BLaER1 treated with 17β-estradiol and CSF1 and Interleukin-3, amounts not matched to agents 10 nM and 100 nM (cell line): ENCODE measurements at regions not wholly inside any gene's neighbourhood (a gene's known extent, or its start where the extent isn't known, plus 50 kb on each side); places are given as distances from the start of the nearest gene placed in this dataset.
A peak's percentile ranks its signal among the peaks of the same experiment; 100 is the strongest.

ENCODE experiments used
- H3K27ac ChIP-seq, 11 experiments: shearing (Covaris generic); formaldehyde crosslinking; 2 replicates each; pipeline ENCODE4 v1.8.1; 2022
- H3K27me3 ChIP-seq, 11 experiments: shearing (Covaris generic); formaldehyde crosslinking; 2 replicates each; pipeline ENCODE4 v1.8.1; 2022
- H3K36me3 ChIP-seq, 11 experiments: shearing (Covaris generic); formaldehyde crosslinking; 2 replicates each; pipeline ENCODE4 v1.8.1; 2022
- H3K4me1 ChIP-seq, 10 experiments: shearing (Covaris generic); formaldehyde crosslinking; 2 replicates each; pipeline ENCODE4 v1.8.1; 2022
- H3K4me2 ChIP-seq, 11 experiments: shearing (Covaris generic); formaldehyde crosslinking; 2 replicates each; pipeline ENCODE4 v1.8.1; 2022
- H3K4me3 ChIP-seq, 10 experiments: shearing (Covaris generic); formaldehyde crosslinking; 2 replicates each; pipeline ENCODE4 v1.8.1; 2022
- H3K9ac ChIP-seq, 11 experiments: shearing (Covaris generic); formaldehyde crosslinking; 2 replicates each; pipeline ENCODE4 v1.8.1; 2022
- H3K9me3 ChIP-seq, 11 experiments: shearing (Covaris generic); formaldehyde crosslinking; replicated peaks in 1 of 11; 2 replicates each; pipeline ENCODE4 v1.8.1; 2022
- H4K20me1 ChIP-seq, 11 experiments: shearing (Covaris generic); formaldehyde crosslinking; 2 replicates each; pipeline ENCODE4 v1.8.1; 2022
- Cebpa-rat ChIP-seq, 11 experiments: shearing (Covaris generic); IDR thresholded peaks; 2 replicates each; pipeline ENCODE4 v1.8.1; 2022

DNA sequence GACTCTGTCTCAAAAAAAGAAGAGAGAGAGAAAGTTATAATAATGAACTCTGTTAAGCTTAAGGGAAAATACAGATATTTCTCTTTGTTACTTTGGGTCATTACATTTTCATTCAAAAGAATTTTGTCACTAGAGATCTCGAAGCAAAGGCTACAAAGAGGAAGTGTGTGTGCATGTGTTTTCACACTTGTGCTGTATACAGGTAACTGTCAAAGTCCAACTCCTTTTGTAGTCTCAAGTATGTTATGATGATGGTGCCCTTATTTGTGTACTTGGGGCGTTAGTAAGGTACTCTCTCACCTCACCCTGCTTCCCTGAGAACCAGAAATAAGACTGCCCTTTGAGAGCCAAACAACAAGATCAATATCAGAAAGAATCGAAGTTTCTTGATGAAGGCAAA, 152.9 kb upstream of the ZNF644 start:
- no peak for TF ChIP-seq Cebpa-rat (IDR thresholded peaks at IDR 0.05)
- Histone ChIP-seq H3K9me3 (no peaks in the 10 kb centered on the region), H3K4me2 (no peak overlapping the region), H3K27ac (no peak overlapping the region), H3K4me1 (peaks cover 0 to 5% (median 0%) of the 10 kb centered on the region in 10 experiments; a peak in 1 of 20 replicates), H3K27me3 (no peaks in the 10 kb centered on the region), H3K9ac (no peak overlapping the region), H3K4me3 (no peak overlapping the region), H3K36me3 (no peaks in the 10 kb centered on the region), H4K20me1 (no peaks in the 10 kb centered on the region)

DNA sequence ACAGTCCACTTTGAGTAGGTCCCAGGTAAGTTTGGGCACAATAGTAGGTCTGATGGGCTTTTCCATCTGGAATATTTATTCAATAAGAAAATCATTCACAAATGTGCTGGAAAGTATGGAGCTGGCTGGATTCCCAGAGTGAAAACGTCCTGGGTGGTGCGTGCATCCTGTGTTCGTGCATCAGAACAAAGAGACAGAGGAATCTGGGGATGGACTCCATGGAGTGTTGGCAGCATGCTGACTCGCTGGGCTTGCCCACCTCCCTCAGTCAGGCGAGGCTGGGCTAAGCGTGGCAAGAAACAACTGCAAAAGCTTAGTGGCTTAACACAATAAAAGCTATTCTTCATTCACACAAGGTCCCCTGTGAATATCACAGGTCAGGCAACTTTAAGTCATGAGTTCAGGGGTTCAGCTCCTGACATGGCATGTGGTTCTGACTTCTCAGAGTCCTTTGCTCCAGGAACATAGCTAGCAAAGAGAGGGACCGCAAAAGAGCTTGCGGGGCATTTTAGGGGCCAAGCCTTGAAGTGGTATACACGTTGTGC, 151.6 kb upstream of the ZNF644 start:
- peaks cover 0 to 5% (median 0%) of the 10 kb centered on the region in 10 experiments; a peak in 1 of 20 replicates for H3K4me1 ChIP-seq
- peak overlapping the region in 1 of 11 experiments; percentile 11; a peak in 1 of 22 replicates for H3K4me2 ChIP-seq
- H3K27me3 ChIP-seq = no peaks in the 10 kb centered on the region
- no peak overlapping the region for H3K4me3 ChIP-seq
- no peak for TF ChIP-seq Cebpa-rat (IDR thresholded peaks at IDR 0.05)
- H3K36me3 ChIP-seq = no peaks in the 10 kb centered on the region
- no peak overlapping the region for H3K9ac ChIP-seq
- H3K9me3 ChIP-seq = no peaks in the 10 kb centered on the region
- H3K27ac ChIP-seq = no peak overlapping the region
- H4K20me1 ChIP-seq = no peaks in the 10 kb centered on the region

DNA sequence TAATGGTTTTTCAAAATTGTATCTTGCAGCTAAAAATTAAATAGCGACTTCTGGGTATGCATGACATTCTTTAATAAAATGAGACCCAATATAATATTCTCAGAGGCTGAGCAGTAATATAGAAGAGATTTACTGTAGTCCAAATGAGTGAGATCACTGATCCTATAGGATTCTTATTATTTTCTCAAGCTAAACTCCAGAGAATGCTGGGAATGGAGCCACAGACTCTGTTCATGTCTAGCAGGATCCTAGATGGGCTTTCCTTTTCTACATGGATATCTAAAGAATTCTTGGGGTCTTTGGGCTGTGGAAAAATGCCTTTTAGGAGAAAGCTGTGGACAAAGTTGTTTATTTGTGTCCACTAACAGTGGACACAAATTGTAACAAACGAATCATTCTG, 150.7 kb upstream of the ZNF644 start:
- Histone ChIP-seq H3K9ac (no peak overlapping the region), H4K20me1 (no peaks in the 10 kb centered on the region), H3K4me3 (no peak overlapping the region), H3K36me3 (no peaks in the 10 kb centered on the region), H3K27me3 (no peaks in the 10 kb centered on the region), H3K4me1 (peaks cover 0 to 5% (median 0%) of the 10 kb centered on the region in 10 experiments; a peak in 1 of 20 replicates), H3K4me2 (no peak overlapping the region), H3K27ac (no peak overlapping the region), H3K9me3 (no peaks in the 10 kb centered on the region)
- no peak for TF ChIP-seq Cebpa-rat (IDR thresholded peaks at IDR 0.05)

DNA sequence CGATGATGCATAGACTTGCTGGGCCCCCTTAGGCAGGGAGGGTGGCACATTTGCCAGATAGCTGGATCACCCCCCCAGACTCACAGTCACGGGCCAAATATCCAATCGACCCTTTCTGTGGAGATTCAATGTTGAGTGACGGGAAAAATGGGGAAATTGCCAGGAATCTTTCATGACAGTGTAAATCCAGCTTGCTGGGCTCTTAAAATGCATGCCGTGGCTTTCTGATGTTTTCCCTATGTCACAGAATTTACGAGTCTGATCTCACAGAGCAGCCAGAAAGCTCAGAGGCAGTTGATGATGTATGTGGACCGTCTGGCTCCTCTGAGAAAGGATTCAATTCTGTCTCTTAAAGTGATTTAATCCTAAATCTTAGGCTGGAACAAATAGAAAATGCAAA, 150.1 kb upstream of the ZNF644 start:
- Histone ChIP-seq H3K4me2 (no peak overlapping the region), H3K27me3 (no peaks in the 10 kb centered on the region)
- no peak for TF ChIP-seq Cebpa-rat (IDR thresholded peaks at IDR 0.05)

DNA sequence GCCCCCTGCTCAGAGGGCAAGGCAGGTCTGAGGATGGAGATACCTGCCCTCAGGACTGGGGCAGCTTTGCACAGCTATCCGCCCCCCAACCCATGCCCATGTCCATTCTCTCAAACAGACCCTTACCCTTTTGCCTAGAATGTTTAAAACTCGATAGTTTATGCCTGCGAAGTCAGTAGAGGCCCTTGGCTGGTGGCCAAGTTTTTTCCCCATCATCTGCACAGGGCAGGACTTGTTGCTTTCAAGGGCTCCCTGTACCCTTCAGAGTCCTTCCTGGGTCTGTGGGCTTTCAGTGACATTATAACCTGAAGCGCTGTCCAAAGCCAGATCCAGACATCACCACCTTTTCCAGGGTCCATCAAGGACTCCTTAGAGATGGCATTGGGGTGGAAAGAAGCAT, 148.7 kb upstream of the ZNF644 start:
- Histone ChIP-seq H3K4me2 (no peak overlapping the region), H3K27ac (no peak overlapping the region), H3K9me3 (no peaks in the 10 kb centered on the region), H3K27me3 (no peaks in the 10 kb centered on the region), H3K9ac (no peak overlapping the region), H3K36me3 (no peaks in the 10 kb centered on the region), H3K4me1 (peaks cover 0 to 5% (median 0%) of the 10 kb centered on the region in 10 experiments; a peak in 1 of 20 replicates), H3K4me3 (no peak overlapping the region), H4K20me1 (no peaks in the 10 kb centered on the region)
- TF ChIP-seq Cebpa-rat (IDR thresholded peaks at IDR 0.05) = no peak

More for the DNA sequence above, 150.1 kb upstream of the ZNF644 start:
- Histone ChIP-seq H3K4me3 (no peak overlapping the region), H3K36me3 (no peaks in the 10 kb centered on the region), H3K4me1 (peaks cover 0 to 5% (median 0%) of the 10 kb centered on the region in 10 experiments; a peak in 1 of 20 replicates), H3K9me3 (no peaks in the 10 kb centered on the region), H4K20me1 (no peaks in the 10 kb centered on the region), H3K27ac (no peak overlapping the region), H3K9ac (no peak overlapping the region)

DNA sequence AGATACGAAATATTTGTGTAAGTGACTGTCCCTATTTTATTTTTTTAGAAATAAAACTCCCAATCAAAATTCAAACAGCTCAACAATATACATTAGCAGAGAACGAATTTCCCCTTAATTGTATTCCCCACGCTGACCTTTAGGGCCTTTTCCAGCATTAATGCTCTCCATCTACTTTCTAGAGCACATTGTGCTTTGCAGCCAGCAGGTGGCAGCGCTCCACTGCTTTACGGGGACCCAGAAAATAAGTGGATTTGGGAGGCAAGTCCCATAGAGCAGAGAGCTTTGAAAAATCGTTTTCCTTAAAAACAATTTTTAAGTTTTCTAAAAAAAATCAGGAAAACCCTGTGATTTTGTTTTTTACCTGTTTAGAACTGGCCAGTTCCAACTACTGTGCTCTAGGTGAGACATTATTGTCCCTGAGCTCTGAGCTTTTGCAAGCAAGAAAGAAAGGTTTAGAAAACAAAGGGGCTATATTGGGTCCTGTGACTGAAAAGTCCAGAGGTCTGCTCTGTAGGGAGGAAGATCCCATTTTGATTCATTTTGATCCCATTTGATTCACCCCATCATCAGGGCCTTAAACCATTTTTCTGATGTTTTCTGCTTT, 144.4 kb upstream of the ZNF644 start:
- Histone ChIP-seq H3K4me3 (no peak overlapping the region), H3K4me2 (no peak overlapping the region), H4K20me1 (no peaks in the 10 kb centered on the region), H3K9me3 (no peaks in the 10 kb centered on the region), H3K9ac (no peak overlapping the region), H3K27me3 (no peaks in the 10 kb centered on the region), H3K27ac (no peak overlapping the region), H3K36me3 (no peaks in the 10 kb centered on the region), H3K4me1 (no peaks in the 10 kb centered on the region)
- TF ChIP-seq Cebpa-rat (IDR thresholded peaks at IDR 0.05) = no peak

DNA sequence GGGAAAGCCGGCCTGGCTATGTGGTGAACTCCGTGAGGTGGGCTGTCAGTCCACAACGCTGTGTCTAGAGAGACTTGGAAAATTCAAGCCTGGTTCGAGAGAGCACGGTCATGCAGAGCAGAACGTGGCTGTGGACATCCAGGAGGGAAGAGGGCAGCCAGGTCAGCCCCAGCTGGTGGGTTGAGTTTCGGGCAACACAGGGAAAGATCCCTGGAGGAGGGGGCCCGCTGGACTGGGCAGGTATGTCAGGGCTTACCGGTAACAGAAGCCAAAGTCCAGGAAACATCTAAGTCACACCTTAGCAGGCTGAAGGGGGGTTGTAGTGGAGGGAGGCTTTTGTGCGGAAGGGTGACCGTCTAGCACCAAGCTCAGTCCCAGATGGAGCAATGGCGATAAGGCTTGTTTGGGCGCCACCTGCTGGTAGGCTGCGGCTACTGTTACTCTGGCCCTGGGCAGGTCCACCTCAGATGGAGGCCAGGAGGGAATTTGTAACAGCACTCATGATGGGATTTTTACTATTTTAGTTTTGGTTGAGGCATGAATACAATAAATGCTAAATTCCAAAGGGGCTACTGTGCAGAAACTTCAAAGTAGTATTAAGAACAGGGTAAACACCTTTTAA, 143.3 kb upstream of the ZNF644 start:
- no peak overlapping the region for H3K4me2 ChIP-seq
- H4K20me1 ChIP-seq = no peaks in the 10 kb centered on the region
- H3K4me3 ChIP-seq = no peak overlapping the region
- H3K4me1 ChIP-seq = no peaks in the 10 kb centered on the region
- H3K9me3 ChIP-seq = no peaks in the 10 kb centered on the region
- no peak overlapping the region for H3K9ac ChIP-seq
- H3K27ac ChIP-seq = no peak overlapping the region
- no peaks in the 10 kb centered on the region for H3K36me3 ChIP-seq
- no peak for TF ChIP-seq Cebpa-rat (IDR thresholded peaks at IDR 0.05)
- H3K27me3 ChIP-seq = no peaks in the 10 kb centered on the region

DNA sequence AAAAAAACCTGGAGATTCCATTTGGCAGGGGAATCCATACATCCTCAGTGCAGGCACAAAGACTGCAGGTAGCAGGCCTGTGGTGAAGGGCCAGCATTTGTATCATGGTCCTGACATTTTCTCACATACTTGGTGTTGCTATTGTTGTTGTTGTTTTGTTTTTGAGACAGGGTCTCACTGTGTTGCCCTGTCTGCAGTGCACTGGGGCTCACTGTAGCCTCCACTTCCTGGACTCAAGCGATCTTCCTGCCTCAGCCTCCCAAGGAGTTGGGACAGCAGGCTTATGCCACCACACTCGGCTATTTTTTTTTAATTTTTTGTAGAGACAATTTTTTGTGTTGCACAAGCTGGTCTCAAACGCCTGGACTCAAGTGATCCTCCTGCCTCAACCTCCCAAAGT, 140.8 kb upstream of the ZNF644 start:
- no peaks in the 10 kb centered on the region for H3K9me3 ChIP-seq
- H4K20me1 ChIP-seq = no peaks in the 10 kb centered on the region
- no peaks in the 10 kb centered on the region for H3K27me3 ChIP-seq
- H3K4me1 ChIP-seq = no peaks in the 10 kb centered on the region
- no peak overlapping the region for H3K4me3 ChIP-seq
- TF ChIP-seq Cebpa-rat (IDR thresholded peaks at IDR 0.05) = no peak
- H3K27ac ChIP-seq = no peak overlapping the region
- no peaks in the 10 kb centered on the region for H3K36me3 ChIP-seq
- no peak overlapping the region for H3K9ac ChIP-seq
- H3K4me2 ChIP-seq = no peak overlapping the region

DNA sequence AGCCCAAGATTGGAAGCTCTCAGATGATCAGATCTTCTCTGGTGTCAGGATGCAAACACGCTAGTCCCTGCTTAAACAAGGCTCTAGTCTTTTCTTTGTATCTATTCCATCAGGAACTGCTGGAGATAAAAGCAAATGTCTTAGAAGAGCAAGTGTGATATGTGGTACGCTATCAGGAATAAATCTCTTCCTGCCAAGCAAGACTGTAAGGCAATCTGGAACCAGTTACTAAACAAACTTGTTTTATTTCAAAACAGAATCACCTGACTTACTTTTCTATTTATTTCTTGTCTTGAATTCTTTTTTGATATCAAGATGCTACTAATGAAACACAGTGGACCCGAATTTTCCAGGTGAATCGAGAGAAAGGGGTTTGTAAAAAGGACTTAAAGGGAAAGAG, 139.9 kb upstream of the ZNF644 start:
- no peak overlapping the region for H3K9ac ChIP-seq
- no peak for TF ChIP-seq Cebpa-rat (IDR thresholded peaks at IDR 0.05)
- H3K4me1 ChIP-seq = no peaks in the 10 kb centered on the region
- no peaks in the 10 kb centered on the region for H4K20me1 ChIP-seq
- no peaks in the 10 kb centered on the region for H3K27me3 ChIP-seq
- no peaks in the 10 kb centered on the region for H3K9me3 ChIP-seq
- H3K36me3 ChIP-seq = no peaks in the 10 kb centered on the region
- H3K27ac ChIP-seq = no peak overlapping the region
- H3K4me2 ChIP-seq = no peak overlapping the region
- no peak overlapping the region for H3K4me3 ChIP-seq

DNA sequence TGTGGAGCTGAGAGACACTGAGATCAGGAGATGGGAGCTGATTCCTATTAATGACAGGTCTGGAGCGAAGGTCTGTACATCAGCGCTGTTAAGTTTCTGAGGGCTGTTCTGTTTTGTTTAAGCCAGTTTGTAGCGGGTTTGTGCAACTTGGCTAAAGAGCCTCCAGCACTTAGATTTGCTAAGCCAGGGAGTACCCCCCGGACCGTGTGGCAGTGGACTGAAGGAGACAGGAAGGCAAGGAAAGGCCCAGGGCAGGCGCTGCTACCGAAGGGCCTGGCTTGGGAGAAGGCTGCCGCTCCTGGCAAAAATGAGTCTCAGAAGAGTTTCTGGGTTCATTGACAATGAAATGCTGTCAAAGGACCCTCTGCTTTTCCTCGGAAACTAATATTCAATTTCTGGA, 139.3 kb upstream of the ZNF644 start:
- Histone ChIP-seq H3K4me1 (no peaks in the 10 kb centered on the region), H3K9me3 (no peaks in the 10 kb centered on the region), H3K4me3 (no peak overlapping the region), H3K4me2 (no peak overlapping the region), H3K27me3 (no peaks in the 10 kb centered on the region), H4K20me1 (no peaks in the 10 kb centered on the region), H3K9ac (no peak overlapping the region), H3K27ac (no peak overlapping the region), H3K36me3 (no peaks in the 10 kb centered on the region)
- TF ChIP-seq Cebpa-rat (IDR thresholded peaks at IDR 0.05) = no peak
